ENCODE measurements at regions not wholly inside any gene's neighbourhood (a gene's known extent, or its start where the extent isn't known, plus 50 kb on each side); places are given as distances from the start of the nearest gene placed in this dataset.

DNA sequence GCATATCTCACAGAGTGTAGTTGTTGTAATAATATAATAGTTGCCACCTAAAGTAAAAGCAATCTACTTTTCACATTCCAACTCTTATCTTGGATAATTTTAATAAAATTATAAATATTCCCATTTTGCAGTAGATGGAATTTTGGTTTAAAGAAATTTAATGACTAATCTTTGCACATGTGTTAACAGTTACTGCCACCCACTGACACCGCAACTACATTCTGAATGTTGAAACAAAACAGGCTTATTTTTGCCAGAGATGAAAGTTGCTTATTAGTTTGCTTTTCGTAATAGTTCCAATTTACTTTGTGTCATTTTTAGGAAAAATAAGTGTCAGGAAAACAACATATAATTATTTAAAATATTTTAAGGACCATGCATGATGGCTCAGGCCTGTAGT is 557.5 kb upstream of the PCDH15 start:
- DNase-seq = no peak

DNA sequence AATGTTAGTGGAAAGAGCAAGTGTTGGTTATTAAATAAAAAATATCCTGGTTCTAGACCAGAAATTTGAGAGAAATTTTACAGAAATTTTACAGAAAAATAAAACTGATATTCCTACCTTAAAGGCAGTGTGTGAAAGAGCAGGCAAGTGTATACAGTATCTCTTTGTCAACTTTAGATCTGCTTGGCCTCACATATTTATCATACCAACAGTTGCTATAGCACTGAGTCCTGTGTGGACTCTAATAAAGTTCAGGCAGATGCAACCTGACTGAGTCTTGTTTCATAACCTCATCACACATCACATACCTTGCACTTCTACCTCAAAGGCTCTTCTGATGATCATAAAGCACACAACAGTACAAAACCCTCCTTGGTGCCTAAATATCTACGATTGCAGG is 552.4 kb upstream of the PCDH15 start:
- peak; percentile 17 for DNase-seq

DNA sequence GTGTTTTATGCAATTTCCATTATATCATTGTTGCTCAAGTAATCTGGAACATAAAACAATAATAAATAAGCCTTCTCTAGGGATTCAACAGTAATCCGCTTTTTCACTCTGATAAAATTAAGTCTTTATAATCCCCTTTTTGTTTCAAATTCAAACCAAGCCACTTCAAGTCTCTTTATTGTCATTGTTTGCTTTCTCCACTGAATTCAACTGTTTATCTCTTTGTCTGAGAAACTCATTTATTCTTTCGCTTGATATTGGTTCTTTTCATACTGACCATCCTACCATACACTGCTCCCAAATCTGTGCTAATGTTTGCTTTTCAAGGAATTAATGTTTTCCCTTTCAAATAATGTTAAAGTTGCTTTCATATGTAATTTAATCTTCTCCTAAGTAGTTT is 550.4 kb upstream of the PCDH15 start:
- no peak for DNase-seq

DNA sequence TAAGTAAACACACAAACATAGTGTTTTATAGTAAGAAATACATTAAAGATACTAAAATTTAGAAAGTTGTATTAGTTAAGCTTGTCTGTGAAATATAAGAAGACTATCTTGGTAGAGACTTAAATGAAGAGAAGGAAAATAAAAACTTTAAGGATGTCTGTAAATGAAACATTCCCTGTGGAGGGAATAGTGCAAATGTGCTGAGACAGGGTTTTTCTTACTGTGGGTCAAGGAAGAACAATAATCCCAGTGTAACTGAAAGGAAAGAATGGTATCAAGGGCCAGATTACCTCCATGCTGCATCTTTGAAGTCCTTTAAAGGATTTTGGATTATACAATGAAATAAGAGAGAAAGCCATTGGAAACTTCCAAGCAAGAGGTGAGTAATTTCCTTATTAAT is 547.5 kb upstream of the PCDH15 start:
- DNase-seq = no peak

DNA sequence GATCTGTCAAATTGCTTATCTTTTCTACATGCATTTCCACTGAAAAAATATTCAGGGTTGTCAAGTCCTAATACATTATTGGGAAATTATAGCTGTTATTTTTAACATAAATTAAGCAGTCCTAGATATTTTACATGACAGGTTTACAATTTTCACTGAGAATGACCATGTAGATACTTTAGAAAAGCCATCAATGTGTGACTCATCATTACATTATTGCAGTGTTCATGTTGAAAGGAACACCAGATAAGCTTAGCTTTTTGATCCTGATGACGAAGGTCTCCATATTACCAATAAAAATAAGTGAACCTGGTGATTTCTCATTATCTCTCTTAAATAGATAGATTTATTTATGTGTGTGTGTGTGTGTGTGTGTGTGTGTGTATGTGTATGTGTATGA is 529.5 kb upstream of the PCDH15 start:
- DNase-seq = peak; percentile 9

DNA sequence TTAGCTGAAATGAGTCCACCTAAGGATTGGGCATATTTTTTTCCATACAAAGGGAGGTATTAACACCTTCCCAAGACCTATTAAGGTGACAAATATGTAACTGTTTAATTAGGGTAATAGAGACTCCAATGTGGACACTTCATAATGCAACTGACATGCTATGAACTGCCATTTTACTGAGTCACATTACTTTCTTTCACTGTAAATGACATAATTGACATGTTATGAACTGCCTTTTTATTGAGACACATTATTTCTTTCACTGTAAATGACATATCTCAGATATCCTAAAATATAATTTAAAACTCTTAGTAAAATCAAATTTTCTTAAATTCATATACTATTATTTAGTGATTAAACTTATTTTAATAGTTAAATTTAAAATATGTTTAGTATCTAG is 528.8 kb upstream of the PCDH15 start:
- no peak for DNase-seq

DNA sequence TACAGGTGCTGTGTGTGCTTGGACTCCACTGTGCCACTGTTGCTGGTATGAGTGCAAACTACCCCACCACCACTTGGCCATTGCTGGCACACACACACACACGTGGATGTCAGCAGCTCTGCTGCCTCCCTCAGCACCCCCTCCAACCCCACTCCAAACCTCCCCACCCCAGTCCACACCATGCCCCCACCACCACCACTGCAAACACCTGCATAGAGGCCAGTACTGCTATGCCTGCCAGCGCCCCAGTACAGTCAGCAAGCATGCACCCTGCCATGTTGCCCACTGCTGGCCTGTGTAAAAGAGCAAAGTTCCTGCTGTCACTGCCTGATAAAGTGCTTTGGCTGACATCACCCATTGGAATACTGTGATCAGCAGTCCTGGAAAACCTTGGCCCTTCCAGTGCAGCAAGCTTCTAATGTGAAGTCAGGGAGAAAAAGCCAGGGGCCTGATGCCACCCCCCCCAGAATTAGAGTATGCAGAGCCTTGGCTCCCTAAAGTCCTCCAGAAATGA is 519.2 kb upstream of the PCDH15 start:
- DNase-seq = no peak

DNA sequence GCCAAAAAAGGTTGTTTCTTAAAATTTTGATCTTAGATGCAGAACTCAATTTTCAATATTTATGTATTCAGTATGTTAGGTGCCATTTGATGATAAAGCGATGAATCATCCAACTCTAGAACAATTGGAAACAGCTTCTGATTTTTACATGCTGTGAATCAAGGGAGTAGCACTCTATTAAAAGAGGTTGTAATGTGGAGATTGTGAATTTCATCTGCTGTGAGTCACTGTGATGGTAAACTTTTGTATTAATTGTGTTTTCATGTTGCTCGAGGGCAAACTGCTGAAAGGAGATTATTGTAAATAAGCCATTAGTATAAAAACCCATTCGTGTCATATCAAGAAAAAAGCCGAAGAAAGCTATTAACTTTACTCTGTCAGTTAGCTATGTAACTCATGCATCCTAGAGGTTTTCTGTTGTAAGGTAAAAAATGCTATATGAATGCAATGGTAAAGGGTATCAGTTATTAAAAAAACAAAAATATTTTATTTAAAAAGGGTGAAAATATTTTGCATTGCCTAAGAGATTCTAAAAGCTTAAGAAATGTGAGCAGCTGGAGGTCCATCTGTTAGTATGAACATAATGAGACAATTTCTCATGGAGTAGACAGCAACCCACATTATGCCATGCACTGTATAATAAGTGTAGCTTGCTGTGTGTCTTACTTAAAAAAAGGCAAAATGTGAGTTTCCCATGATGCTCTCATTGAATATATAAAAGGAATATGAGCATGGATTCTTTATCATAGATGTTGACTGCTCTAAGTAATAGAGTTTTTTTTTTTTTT is 511.0 kb upstream of the PCDH15 start:
- no peak for DNase-seq

DNA sequence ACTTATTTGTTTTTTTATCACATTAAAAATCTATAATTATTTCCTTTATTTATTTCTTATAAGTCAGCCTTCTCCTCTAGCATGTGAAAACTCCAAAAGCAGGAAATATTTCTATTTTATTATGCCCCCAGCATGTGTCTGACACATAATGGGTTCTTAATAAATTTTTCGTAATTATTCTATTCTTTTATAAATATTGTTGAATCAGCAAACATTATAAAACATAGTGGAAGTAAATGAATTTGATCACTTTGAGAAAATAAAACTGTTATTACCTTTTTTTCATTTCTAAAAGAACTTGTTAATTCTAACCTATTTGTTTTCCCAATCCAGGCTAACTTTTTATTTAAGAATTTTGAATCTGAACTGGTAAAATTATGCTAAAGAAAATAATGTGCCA is 509.1 kb upstream of the PCDH15 start:
- no peak for DNase-seq

DNA sequence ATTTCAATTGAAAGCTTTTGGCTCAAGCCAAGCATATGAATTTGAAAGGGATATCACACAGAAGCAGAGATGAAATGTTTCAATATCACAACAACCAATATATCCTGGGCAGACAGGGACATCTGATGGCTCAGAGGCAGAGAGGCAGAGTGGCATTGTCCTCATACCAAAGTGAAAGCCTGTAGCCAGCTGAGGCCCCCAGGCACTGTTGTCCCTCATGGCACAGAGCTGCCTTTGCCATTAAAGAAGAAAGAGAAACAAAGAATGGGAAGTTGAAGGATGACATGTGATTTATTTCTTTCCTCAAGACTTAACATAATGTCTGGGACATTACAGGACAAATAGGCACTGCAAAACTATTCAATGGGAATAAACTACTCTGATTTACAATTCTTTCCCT is 504.3 kb upstream of the PCDH15 start:
- DNase-seq = no peak

DNA sequence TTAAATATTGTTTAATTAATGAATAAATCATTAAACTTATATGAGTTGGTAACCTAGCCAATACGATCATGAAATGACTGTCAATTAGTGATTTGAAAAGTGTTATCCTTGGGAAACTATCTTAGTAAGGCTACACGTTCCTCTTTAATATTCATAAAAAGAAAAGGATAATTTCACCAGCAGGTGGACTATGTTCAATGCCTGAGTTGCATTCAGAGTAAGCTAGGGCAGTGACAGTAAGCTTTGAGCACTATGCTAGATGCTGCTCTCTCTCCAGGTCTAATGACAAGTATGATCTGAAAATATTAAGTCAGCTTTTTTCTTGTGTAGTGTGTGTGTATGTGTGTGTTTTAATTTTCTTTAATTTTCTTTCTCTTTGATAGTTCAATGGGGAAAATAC is 486.3 kb upstream of the PCDH15 start:
- DNase-seq = peak; percentile 59

DNA sequence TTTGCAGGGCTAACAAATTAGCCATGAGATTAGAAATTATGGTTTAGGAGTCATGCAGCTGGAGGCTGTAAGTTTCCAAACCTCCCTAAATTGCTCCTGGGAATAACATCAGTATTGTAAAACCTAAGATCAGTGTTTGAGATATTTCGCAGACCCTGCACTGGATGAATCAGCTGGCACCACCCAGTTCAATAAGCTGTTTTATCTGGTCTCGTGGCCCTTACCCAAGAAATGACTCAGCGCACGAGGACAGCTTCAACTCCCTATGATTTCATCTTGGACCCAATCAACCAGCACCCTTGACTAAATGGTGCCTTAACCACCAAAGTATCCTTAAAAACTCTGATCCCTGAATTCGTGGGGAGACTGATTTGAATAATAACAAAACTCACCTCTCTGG is 482.0 kb upstream of the PCDH15 start:
- DNase-seq = no peak

DNA sequence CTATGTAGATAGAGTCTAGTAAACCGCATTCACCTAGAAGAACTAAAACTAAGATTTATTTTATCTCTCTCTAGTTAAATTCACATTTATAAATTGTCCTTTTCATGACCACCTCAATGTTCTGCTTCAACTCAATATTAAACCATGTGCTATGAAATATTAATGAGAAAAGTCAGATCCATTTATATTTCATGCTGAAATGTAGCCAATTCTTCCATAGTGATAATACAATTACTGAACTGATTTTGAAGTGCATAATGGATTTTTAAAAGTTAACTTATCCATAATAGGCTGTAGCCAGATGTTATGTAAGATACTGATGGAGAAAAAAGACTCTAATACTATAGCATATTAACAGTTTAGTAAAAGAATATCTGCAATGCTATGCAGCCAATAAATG is 479.7 kb upstream of the PCDH15 start:
- DNase-seq = no peak

DNA sequence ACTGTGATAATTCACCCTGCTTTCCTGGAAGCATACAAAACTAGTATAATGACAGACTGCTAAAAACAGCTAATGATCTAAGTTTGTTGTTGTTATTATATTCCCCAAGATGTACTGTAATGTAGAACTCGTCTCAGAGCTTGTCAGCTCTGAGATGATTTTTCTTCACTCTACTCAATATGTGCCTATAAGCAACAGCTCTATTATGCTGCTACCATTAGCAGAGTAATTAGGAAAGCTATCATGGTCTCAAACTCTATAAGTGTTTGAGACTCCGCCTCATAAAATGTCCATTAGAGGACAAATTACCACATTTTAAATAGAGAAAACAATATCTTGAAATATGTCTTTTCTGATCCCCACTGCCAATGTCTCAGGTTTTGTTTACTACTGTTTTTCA is 476.5 kb upstream of the PCDH15 start:
- DNase-seq = no peak

DNA sequence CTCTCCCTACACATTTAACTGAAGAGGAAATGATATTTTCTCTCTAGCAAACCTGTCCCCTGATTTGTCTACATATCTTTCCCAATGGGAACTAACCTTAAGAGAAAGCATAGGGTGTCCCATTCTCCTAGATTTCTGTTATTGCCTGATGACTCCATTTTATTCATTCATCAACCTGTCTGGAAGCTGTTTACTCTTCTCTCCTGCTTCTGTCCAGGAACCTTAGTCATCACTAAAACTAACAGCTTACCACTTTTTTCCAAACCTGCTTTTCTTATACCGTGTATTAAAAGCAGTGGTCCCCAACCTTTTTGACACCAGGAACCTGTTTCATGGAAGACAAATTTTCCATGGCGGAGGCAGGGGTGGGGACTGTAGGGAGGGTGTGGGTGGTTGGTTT is 473.3 kb upstream of the PCDH15 start:
- DNase-seq = peak; percentile 14

DNA sequence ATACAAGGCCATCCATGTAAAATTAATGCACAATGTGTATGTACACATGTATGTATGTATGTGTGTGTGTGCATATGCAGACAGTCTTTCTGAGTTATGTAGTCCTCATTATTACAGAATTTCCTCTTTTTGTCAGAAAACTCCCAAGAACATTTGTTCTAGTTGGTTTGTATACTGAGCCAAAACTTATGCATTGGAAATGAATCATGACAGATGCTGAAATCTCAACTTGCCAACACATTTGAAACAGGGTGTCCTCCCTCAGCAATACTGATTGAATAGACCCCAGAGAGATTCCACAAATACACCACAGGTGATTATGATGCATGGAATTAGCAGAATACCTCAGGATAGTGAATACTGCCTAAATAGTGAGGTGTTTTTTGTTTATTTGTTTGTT is 472.9 kb upstream of the PCDH15 start:
- no peak for DNase-seq

DNA sequence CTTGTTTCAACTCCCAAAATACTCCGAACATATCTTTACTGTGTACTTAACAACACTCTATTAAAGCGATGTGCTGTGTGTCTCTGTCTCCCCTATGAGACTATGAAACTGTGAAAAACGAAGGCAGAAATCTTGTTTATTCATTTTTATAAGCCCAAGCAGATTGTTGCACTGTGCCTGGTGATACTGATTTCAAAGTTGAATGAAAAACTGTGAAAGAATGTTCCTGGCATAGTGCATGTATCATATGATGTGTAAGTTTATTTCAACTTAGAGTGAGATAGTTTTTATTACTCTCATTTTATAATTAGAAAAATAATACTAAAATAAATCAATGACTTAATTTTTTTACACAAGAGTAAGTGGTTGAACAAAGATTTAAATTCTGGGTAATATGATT is 471.9 kb upstream of the PCDH15 start:
- DNase-seq = no peak

DNA sequence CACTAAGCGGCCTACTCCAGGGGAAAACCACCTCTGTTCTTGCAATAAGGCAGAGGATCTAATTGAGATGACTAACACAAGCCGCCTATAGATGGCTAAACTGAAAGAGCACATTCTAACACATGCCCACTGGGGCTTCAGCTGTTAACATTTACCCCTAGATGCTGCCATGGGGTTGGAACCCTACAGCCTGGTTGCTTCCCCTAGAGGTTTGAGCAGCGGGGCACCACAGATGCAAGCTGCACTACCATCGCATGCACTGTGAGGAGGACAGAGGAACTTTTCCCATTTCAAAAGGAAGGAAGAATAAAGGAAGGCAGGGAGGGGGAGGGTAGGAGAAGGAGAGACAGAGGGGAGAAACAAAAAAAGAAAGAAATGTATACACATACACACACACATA is 465.8 kb upstream of the PCDH15 start:
- DNase-seq = no peak

DNA sequence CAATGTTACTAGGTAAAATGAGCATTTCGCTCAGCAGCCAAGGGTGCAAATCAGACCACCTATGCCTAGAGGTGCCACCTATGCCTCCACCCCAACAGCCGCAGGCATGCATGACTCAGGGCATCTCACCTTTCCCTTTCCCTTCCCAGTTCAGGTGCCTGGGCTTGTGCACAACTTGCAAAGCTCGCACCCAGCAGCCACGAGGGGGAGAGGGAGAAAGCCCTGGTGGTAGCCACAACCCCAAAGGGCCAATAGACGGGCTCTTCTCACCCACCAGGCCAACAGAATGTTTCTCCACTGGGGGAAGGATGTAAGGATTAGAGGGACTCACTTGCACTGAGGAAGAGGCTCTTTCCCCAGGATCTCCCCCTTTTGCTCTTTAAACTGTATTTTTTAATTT is 462.3 kb upstream of the PCDH15 start:
- DNase-seq = peak; percentile 35

DNA sequence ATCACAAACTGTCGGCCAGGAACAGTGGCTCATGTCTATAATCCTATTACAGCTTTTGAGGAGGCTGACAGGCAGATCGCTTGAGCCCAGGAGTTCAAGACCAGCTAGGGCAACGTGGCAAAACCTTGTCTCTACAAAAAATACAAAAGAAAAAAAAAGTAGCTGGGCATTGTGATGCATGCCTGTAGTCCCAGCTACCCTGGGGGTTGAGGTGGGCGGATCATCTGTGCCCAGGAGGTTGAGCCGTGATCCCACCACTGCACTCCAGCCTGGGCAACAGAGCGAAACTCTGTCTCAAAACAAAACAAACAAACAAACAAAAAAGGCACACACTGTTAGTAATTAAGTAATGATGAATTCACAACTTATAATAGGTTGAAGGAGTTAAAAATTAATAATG is 441.5 kb upstream of the PCDH15 start:
- no peak for DNase-seq

DNA sequence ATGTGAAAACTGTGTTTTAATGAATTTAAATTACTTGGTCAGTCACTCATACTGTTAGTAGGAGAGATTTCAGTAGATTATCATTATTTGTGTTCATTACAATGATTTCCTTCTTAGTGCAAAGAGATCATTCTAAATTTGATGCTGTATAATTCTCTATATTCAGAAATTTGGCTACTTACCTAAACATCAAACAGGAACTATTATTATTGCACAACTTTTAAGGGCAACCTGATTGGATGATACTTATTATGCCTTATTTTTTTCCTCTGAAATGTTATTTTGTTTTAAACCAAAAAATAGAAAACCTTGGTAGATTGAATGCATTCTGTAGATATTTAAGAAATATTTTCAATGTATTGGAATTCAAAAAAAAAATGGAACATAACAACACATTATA is 436.4 kb upstream of the PCDH15 start:
- no peak for DNase-seq

DNA sequence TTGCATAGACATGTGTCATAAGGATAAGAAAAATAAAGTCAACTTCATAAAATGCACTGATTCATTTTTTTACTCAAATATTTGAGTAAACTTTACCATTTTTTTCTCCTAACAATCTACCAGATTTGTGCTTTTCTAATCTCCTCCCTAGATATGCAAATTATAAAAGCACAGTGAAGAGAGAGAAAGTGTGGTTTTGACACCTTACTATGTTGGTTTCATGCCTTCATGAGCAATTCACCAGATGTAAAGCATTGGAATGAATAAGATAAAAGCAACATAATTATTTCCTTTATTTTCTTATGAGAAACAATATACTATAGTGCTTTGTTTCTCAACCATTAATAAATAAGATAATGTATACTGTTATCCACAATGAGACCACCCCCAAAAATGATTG is 432.5 kb upstream of the PCDH15 start:
- peak; percentile 11 for DNase-seq

DNA sequence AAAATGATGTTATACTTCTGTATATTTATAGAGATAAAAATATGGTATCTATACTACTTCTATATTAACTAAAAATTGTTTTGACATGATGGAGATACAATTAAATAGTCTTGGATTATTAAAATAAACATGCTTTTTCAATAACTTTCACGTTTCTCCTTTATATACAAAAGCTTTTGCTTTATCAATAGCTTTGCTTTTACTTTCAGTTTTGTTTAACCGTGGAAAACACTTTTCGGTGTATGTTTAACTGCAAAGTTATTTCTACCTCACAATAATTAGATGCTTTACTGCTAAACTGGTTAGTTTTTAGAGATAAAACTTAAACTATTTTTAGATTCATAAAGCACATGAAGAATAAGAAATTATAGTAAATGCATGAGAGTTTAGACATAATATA is 432.1 kb upstream of the PCDH15 start:
- DNase-seq = peak; percentile 17

DNA sequence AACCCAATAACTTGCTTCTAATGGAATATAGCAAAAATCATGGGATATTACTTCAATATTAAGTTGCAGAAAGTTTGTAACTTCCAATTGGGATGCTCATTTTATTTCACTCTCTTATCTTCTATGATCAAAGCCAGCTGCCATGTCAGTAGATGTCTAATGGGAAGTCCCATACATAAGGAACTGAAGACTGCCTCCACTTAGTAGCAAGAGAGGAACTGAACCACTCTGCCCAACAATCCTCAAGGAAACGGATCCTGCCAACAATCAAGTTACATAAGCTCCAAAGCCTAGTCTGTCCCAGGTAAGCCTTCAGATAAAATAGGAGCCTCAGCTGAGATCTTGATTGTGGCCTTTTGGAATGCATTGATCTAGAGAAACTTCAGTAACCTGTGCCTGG is 431.5 kb upstream of the PCDH15 start:
- DNase-seq = peak; percentile 40

DNA sequence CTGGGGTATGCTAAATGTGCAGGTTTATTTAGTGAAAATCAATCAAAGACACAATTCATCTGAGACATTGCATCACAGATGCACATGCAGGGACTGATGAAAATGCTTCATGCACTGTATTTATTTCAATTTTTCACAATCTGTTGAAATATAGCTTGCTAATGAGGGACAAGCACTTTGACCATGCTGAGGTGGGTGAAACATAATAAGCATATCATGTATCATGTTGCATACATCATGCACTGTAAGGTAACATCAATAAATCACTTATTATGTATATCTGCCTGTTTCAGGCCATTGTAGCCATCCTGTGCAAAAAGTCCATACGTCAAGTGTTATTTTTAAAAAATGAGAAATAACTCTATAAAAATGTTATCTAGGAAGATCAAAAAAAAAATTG is 426.9 kb upstream of the PCDH15 start:
- no peak for DNase-seq

Data from DMS53 (cell line).